HEK293 (cell line): ENCODE measurements at regions not wholly inside any gene's neighbourhood (a gene's known extent, or its start where the extent isn't known, plus 50 kb on each side); places are given as distances from the start of the nearest gene placed in this dataset.

Experiments used
- CTCF ChIA-PET: fragments of 350-600 bp; formaldehyde crosslinking; extraction: SDS; loops from one replicate; lab custom pipeline; 2021; ENCODE audit warnings: antibody characterized with exemption; lab: Yijun Ruan, JAX
- POLR2A ChIA-PET: fragments of 300-600 bp; formaldehyde crosslinking; extraction: SDS; loops from one replicate; lab custom pipeline; 2020; ENCODE audit warnings: antibody characterized with exemption, inconsistent platforms; lab: Yijun Ruan, JAX
- H3K27ac ChIP-seq: fragments of 200-500 bp; sonication (Bioruptor generic); 2 replicates; pipeline ENCODE4 v1.5.1; 2014; ENCODE audit warnings: low read depth, low read length, control low read depth, inconsistent platforms; ENCODE audit errors: extremely low read depth
- H3K36me3 ChIP-seq, 2 experiments: fragments of 200-500 bp in 1 of 2; sonication (Bioruptor generic) in 1 of 2; 1 replicate in 1 of 2; 2 replicates in 1 of 2; pipeline ENCODE4 v1.5.1; 2014 to 2017; ENCODE audit warnings: inconsistent platforms in 2 of 2, low read length in 2 of 2; ENCODE audit not compliant: control insufficient read depth in 2 of 2, insufficient read depth in 1 of 2
- H3K4me1 ChIP-seq: fragments of 200-500 bp; sonication (Bioruptor generic); 2 replicates; pipeline ENCODE4 v1.5.1; 2014; ENCODE audit warnings: mild to moderate bottlenecking, low read length, inconsistent platforms; ENCODE audit not compliant: control insufficient read depth, insufficient read depth
- H3K4me3 ChIP-seq: 2 replicates; pipeline ENCODE4 v1.5.1; 2011; ENCODE audit warnings: low read depth, mild to moderate bottlenecking, control low read depth, low read length, moderate library complexity
- H3K9me3 ChIP-seq: fragments of 200-500 bp; sonication (Bioruptor generic); 2 replicates; pipeline ENCODE4 v1.5.1; 2014; ENCODE audit warnings: low read depth, low read length, inconsistent platforms; ENCODE audit not compliant: control insufficient read depth, insufficient read depth
- SCRT2 ChIP-seq: fragments of 450-650 bp; formaldehyde crosslinking; IDR thresholded peaks from 2 replicates; pipeline ENCODE4 v1.5.1; 2016; ENCODE audit warnings: missing biosample characterization, missing genetic modification characterization
- YY1 ChIP-seq: fragments of 450-650 bp; formaldehyde crosslinking; IDR thresholded peaks from 2 replicates; pipeline ENCODE4 v1.5.1; 2018; ENCODE audit warnings: missing biosample characterization, missing genetic modification characterization
- ZNF138 ChIP-seq: fragments of 450-650 bp; formaldehyde crosslinking; IDR thresholded peaks from 2 replicates; pipeline ENCODE4 v1.5.1; 2016; ENCODE audit warnings: missing biosample characterization, missing genetic modification characterization, borderline replicate concordance
- ZNF211 ChIP-seq: fragments of 450-650 bp; formaldehyde crosslinking; IDR thresholded peaks from 2 replicates; pipeline ENCODE4 v1.5.1; 2016; ENCODE audit warnings: low read depth, missing biosample characterization, missing genetic modification characterization
- ZNF266 ChIP-seq: fragments of 450-650 bp; formaldehyde crosslinking; IDR thresholded peaks from 2 replicates; pipeline ENCODE4 v1.5.1; 2016; ENCODE audit warnings: missing biosample characterization, missing genetic modification characterization, low read depth
- ZNF341 ChIP-seq: fragments of 450-650 bp; formaldehyde crosslinking; IDR thresholded peaks from 2 replicates; pipeline ENCODE4; 2016; ENCODE audit warnings: low read depth, missing biosample characterization, missing genetic modification characterization
- ZNF521 ChIP-seq: fragments of 450-650 bp; formaldehyde crosslinking; IDR thresholded peaks from 2 replicates; pipeline ENCODE4 v1.5.1; 2017; ENCODE audit warnings: missing biosample characterization, mild to moderate bottlenecking, missing genetic modification characterization
- ZNF629 ChIP-seq: fragments of 450-650 bp; formaldehyde crosslinking; IDR thresholded peaks from 2 replicates; pipeline ENCODE4 v1.5.1; 2017; ENCODE audit warnings: missing biosample characterization, missing genetic modification characterization
- ZSCAN23 ChIP-seq: fragments of 450-650 bp; formaldehyde crosslinking; IDR thresholded peaks from 2 replicates; pipeline ENCODE4 v1.5.1; 2016; ENCODE audit warnings: missing biosample characterization, missing genetic modification characterization
- TF ChIP-seq, protein P1 (sequence below): fragments of 450-650 bp; formaldehyde crosslinking; IDR thresholded peaks from 2 replicates; pipeline ENCODE4 v1.5.1; 2017; ENCODE audit warnings: missing biosample characterization, missing genetic modification characterization
- TF ChIP-seq, protein P2 (sequence below): fragments of 450-650 bp; formaldehyde crosslinking; IDR thresholded peaks from 2 replicates; pipeline ENCODE4 v1.5.1; 2017; ENCODE audit warnings: missing biosample characterization, missing genetic modification characterization
- TF ChIP-seq, protein P3 (sequence below): fragments of 450-650 bp; formaldehyde crosslinking; IDR thresholded peaks from 2 replicates; pipeline ENCODE4 v1.5.1; 2016; ENCODE audit warnings: missing biosample characterization, missing genetic modification characterization
- TF ChIP-seq, protein P4 (sequence below): fragments of 450-650 bp; formaldehyde crosslinking; IDR thresholded peaks from 2 replicates; pipeline ENCODE4 v1.5.1; 2016; ENCODE audit warnings: missing biosample characterization, missing genetic modification characterization
- TF ChIP-seq, protein P5 (sequence below): IDR thresholded peaks from 2 replicates; pipeline ENCODE4 v1.6.1; 2011; ENCODE audit warnings: mild to moderate bottlenecking, low read depth, low read length, borderline replicate concordance

DNA sequence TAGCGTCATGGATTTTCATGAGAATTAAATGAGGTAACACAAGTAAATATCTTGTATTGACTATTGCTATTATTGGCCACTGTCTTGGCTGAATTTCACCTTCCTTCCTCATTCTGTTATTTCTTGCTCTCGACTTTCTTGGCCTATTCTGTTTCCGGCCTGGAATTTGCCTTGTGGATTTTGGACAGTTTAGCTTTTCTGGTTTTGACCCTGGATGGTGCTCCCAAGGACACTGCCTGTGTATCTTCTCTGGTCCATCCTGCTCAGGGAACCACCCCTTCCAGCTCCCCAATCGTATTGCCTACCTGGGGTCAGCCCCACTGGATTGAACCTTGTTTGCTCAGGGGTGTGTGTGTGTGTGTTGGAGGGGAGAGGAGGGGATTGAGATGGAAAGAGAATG is 376.2 kb upstream of the C2CD4B start:
- POLR2A ChIA-PET = no interaction called here
- CTCF ChIA-PET = no interaction called here
- Histone ChIP-seq H3K9me3 (no peaks in the 10 kb centered on the region), H3K27ac (no peak overlapping the region), H3K4me1 (no peaks in the 10 kb centered on the region), H3K4me3 (no peak overlapping the region), H3K36me3 (no peaks in the 10 kb centered on the region)
- TF ChIP-seq ZSCAN23 (tag by site-specific recombination) (no peak), ZNF266 (no peak), ZNF341 (tag by site-specific recombination) (no peak)

DNA sequence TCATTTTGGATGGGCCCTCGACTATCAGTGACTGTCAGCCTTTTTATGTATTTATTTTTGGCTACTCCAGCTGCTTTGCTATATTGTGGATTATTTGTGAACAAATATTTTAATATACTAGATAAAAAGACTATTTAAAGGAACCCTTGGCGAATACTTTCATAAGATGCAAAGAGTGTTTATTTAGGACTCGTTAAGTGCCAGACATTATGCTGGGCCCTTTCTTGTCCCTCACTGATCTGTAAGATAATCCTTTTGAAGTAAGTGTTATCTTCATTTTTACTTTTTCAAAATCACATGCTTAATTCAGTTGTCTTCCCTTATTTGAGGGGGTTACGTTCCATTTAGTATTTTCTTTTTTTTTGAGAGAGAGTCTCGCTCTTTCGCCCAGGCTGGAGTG is 376.8 kb upstream of the C2CD4B start:
- Histone ChIP-seq H3K36me3 (no peaks in the 10 kb centered on the region), H3K4me1 (no peaks in the 10 kb centered on the region), H3K9me3 (no peaks in the 10 kb centered on the region), H3K27ac (no peak overlapping the region), H3K4me3 (no peak overlapping the region)
- ChIA-PET POLR2A (no interaction called here), CTCF (no interaction called here)
- no peak for TF ChIP-seq YY1 (tag by site-specific recombination)
- TF ChIP-seq, protein P1, sequence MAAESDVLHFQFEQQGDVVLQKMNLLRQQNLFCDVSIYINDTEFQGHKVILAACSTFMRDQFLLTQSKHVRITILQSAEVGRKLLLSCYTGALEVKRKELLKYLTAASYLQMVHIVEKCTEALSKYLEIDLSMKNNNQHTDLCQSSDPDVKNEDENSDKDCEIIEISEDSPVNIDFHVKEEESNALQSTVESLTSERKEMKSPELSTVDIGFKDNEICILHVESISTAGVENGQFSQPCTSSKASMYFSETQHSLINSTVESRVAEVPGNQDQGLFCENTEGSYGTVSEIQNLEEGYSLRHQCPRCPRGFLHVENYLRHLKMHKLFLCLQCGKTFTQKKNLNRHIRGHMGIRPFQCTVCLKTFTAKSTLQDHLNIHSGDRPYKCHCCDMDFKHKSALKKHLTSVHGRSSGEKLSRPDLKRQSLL (tag by site-specific recombination) = no peak
- no peak for TF ChIP-seq ZNF629 (tag by site-specific recombination)
- TF ChIP-seq ZNF521 = no peak

DNA sequence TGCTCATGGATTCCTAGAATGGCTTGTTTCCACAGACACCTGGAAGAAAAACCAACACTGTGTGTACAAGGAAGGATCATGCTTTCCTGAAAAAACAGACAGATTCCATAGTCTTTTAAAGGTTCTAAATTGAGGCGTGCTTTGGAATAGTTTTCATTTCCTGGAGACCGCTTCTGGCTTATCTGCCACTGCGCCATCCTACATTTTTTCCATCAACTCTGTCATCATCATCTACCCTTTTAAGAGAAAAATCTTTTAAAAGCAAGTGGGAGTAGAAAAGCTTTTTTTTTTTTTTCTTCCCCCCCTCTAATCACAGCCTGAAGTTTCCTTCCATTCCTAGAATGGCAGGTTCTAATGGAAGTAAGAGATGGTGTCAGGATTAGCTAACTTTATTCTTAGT is 379.4 kb upstream of the C2CD4B start:
- H3K4me3 ChIP-seq = no peak overlapping the region
- ChIA-PET CTCF (interaction anchor here (0.7 kb wide), 1 partner anchor 18 kb away, joined by 3 read pairs; no protein-coding TSS in a partner anchor), POLR2A (no interaction called here)

More for the DNA sequence above, 379.4 kb upstream of the C2CD4B start:
- Histone ChIP-seq H3K4me1 (no peaks in the 10 kb centered on the region), H3K9me3 (no peaks in the 10 kb centered on the region), H3K36me3 (no peaks in the 10 kb centered on the region), H3K27ac (no peak overlapping the region)
- TF ChIP-seq, protein P2, sequence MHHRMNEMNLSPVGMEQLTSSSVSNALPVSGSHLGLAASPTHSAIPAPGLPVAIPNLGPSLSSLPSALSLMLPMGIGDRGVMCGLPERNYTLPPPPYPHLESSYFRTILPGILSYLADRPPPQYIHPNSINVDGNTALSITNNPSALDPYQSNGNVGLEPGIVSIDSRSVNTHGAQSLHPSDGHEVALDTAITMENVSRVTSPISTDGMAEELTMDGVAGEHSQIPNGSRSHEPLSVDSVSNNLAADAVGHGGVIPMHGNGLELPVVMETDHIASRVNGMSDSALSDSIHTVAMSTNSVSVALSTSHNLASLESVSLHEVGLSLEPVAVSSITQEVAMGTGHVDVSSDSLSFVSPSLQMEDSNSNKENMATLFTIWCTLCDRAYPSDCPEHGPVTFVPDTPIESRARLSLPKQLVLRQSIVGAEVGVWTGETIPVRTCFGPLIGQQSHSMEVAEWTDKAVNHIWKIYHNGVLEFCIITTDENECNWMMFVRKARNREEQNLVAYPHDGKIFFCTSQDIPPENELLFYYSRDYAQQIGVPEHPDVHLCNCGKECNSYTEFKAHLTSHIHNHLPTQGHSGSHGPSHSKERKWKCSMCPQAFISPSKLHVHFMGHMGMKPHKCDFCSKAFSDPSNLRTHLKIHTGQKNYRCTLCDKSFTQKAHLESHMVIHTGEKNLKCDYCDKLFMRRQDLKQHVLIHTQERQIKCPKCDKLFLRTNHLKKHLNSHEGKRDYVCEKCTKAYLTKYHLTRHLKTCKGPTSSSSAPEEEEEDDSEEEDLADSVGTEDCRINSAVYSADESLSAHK = no peak
- TF ChIP-seq ZNF138 (tag by site-specific recombination) = no peak
- TF ChIP-seq, protein P3, sequence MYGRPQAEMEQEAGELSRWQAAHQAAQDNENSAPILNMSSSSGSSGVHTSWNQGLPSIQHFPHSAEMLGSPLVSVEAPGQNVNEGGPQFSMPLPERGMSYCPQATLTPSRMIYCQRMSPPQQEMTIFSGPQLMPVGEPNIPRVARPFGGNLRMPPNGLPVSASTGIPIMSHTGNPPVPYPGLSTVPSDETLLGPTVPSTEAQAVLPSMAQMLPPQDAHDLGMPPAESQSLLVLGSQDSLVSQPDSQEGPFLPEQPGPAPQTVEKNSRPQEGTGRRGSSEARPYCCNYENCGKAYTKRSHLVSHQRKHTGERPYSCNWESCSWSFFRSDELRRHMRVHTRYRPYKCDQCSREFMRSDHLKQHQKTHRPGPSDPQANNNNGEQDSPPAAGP = no peak
- TF ChIP-seq, protein P4, sequence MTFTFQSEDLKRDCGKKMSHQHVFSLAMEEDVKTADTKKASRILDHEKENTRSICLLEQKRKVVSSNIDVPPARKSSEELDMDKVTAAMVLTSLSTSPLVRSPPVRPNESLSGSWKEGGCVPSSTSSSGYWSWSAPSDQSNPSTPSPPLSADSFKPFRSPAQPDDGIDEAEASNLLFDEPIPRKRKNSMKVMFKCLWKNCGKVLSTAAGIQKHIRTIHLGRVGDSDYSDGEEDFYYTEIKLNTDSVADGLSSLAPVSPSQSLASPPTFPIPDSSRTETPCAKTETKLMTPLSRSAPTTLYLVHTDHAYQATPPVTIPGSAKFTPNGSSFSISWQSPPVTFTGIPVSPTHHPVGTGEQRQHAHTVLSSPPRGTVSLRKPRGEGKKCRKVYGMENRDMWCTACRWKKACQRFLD (tag by site-specific recombination) = no peak
- TF ChIP-seq, protein P5, sequence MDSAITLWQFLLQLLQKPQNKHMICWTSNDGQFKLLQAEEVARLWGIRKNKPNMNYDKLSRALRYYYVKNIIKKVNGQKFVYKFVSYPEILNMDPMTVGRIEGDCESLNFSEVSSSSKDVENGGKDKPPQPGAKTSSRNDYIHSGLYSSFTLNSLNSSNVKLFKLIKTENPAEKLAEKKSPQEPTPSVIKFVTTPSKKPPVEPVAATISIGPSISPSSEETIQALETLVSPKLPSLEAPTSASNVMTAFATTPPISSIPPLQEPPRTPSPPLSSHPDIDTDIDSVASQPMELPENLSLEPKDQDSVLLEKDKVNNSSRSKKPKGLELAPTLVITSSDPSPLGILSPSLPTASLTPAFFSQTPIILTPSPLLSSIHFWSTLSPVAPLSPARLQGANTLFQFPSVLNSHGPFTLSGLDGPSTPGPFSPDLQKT = no peak
- no peak for TF ChIP-seq ZNF211 (tag by site-specific recombination)
- TF ChIP-seq SCRT2 (tag by site-specific recombination) = no peak
